AG10803 (cell line): ENCODE measurements at regions not wholly inside any gene's neighbourhood (a gene's known extent, or its start where the extent isn't known, plus 50 kb on each side); places are given as distances from the start of the nearest gene placed in this dataset.

Experiments used
- DNase-seq: peaks from one replicate; pipeline ENCODE4 v3.0.0; 2010; ENCODE audit warnings: low read depth
- H3K4me3 ChIP-seq: 2 replicates; pipeline ENCODE4 v1.5.1; 2011; ENCODE audit warnings: mild to moderate bottlenecking, low read length, control low read depth
- CTCF ChIP-seq: conservative IDR thresholded peaks from 2 replicates; pipeline ENCODE4 v1.5.1; 2011; ENCODE audit warnings: mild to moderate bottlenecking, low read length, control low read depth, inconsistent platforms

- no peak for TF ChIP-seq CTCF
- DNase-seq: no peak
- no peak overlapping the region for H3K4me3 ChIP-seq
These were observed 136.5 kb upstream of the MYL2 start for GRCh38 chr12:111056618-111057521.

- TF ChIP-seq CTCF: no peak
- no peak overlapping the region for H3K4me3 ChIP-seq
- no peak for DNase-seq
These were observed 135.0 kb upstream of the MYL2 start for GRCh38 chr12:111055181-111055880.

GRCh38 chr12:111048991-111049390 lies 128.6 kb upstream of the MYL2 start:
- no peak for TF ChIP-seq CTCF
- no peak for DNase-seq
- no peak overlapping the region for H3K4me3 ChIP-seq

- DNase-seq: no peak
- TF ChIP-seq CTCF: no peak
These were observed 126.5 kb upstream of the MYL2 start for GRCh38 chr12:111046896-111047295.

GRCh38 chr12:111045941-111046340 lies 125.6 kb upstream of the MYL2 start:
- no peak for DNase-seq
- no peak overlapping the region for H3K4me3 ChIP-seq
- TF ChIP-seq CTCF: no peak

More at GRCh38 chr12:111046896-111047295, 126.5 kb upstream of the MYL2 start:
- no peak overlapping the region for H3K4me3 ChIP-seq

DNA sequence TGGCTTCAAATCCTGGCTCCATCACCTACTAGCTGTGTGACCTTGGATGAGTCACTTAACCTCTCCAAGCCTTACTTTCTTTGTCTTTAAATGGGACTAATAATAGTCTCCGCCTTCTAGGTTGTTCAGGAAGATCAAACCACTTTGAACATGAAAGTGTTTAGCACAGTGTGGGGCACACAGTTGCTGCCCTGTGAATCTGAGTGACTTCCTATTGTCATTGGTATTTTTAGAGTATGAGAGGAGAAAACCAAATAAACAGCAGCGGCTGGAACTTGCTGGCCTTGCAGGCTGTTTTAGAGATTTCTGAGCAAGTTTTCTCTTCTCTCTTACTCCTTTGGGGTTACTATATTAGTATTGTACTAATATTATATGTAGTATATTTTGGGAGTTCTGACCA lies 120.7 kb upstream of the MYL2 start:
- TF ChIP-seq CTCF: no peak
- no peak overlapping the region for H3K4me3 ChIP-seq
- no peak for DNase-seq
